Naive thymus-derived CD4-positive, alpha-beta T cell (primary cell): ENCODE measurements at regions not wholly inside any gene's neighbourhood (a gene's known extent, or its start where the extent isn't known, plus 50 kb on each side); places are given as distances from the start of the nearest gene placed in this dataset.

Experiments
- ATAC-seq: fragments of 150-1000 bp; cut with Tn5 transposase; 2 replicates; pipeline ENCODE4 v1.10.0; 2021; ENCODE audit warnings: mild to moderate bottlenecking, moderate library complexity
- CTCF ChIA-PET: fragments of 350-600 bp; sonication (Branson Sonifier 250); formaldehyde crosslinking; loops from one replicate; lab custom pipeline; 2021; ENCODE audit warnings: antibody characterized with exemption; lab: Charles Lee
- POLR2A ChIA-PET: fragments of 350-600 bp; sonication (Branson Sonifier 250); formaldehyde crosslinking; loops from one replicate; lab custom pipeline; 2021; ENCODE audit warnings: antibody characterized with exemption, inconsistent platforms; lab: Charles Lee
- DNase-seq, 9 donors: peaks; one replicate each; pipeline versions ENCODE4 v3.0.0 to v3.0.0-alpha.2; 2020 to 2022; ENCODE audit warnings: mixed read lengths in 1 of 9
- H3K27ac ChIP-seq: one replicate; pipeline ENCODE4 v1.7.0; 2013; ENCODE audit warnings: mild to moderate bottlenecking, low read depth, low read length, moderate library complexity
- H3K27me3 ChIP-seq, 2 donors: one replicate each; pipeline ENCODE4 v1.7.0; 2013; ENCODE audit warnings: low read length in 2 of 2, mild to moderate bottlenecking in 2 of 2, moderate library complexity in 2 of 2; ENCODE audit not compliant: control insufficient read depth in 2 of 2, insufficient read depth in 2 of 2
- H3K36me3 ChIP-seq, 3 experiments: 1 replicate in 2 of 3; 2 replicates in 1 of 3; pipeline ENCODE4 v1.7.0; 2013; ENCODE audit warnings: low read length in 3 of 3, mild to moderate bottlenecking in 3 of 3, moderate library complexity in 1 of 3; ENCODE audit not compliant: insufficient read depth in 3 of 3, control insufficient read depth in 2 of 3
- H3K4me1 ChIP-seq, 2 donors: one replicate each; pipeline ENCODE4 v1.7.0; 2013; ENCODE audit warnings: low read length in 2 of 2, mild to moderate bottlenecking in 2 of 2, moderate library complexity in 1 of 2; ENCODE audit not compliant: control insufficient read depth in 2 of 2, insufficient read depth in 2 of 2
- H3K4me3 ChIP-seq: 2 replicates; pipeline ENCODE4 v1.7.0; 2013; ENCODE audit warnings: mild to moderate bottlenecking, low read length
- H3K9me3 ChIP-seq, 3 experiments: 1 replicate in 2 of 3; 2 replicates in 1 of 3; pipeline ENCODE4 v1.7.0; 2013; ENCODE audit warnings: low read length in 3 of 3; ENCODE audit not compliant: control insufficient read depth in 2 of 3
- H3K27ac Mint-ChIP-seq, 9 donors: one replicate each; pipeline ENCODE4 v1.8.0; 2020 to 2022; ENCODE audit warnings: mixed read lengths in 9 of 9, mild to moderate bottlenecking in 8 of 9, moderate library complexity in 5 of 9, inconsistent platforms in 2 of 9
- H3K27me3 Mint-ChIP-seq, 5 donors: one replicate each; pipeline ENCODE4 v1.8.0; 2021 to 2022; ENCODE audit warnings: mixed read lengths in 5 of 5, mild to moderate bottlenecking in 1 of 5
- H3K36me3 Mint-ChIP-seq, 5 donors: one replicate each; pipeline ENCODE4 v1.8.0; 2020 to 2022; ENCODE audit warnings: mixed read lengths in 5 of 5, mild to moderate bottlenecking in 3 of 5, inconsistent platforms in 1 of 5
- H3K4me1 Mint-ChIP-seq, 7 donors: one replicate each; pipeline ENCODE4 v1.8.0; 2020 to 2022; ENCODE audit warnings: mixed read lengths in 7 of 7, mild to moderate bottlenecking in 3 of 7, inconsistent platforms in 1 of 7
- H3K4me3 Mint-ChIP-seq, 10 donors: one replicate each; pipeline ENCODE4 v1.8.0; 2020 to 2022; ENCODE audit warnings: mild to moderate bottlenecking in 10 of 10, mixed read lengths in 10 of 10, moderate library complexity in 6 of 10, inconsistent platforms in 2 of 10
- H3K9me3 Mint-ChIP-seq, 11 donors: one replicate each; pipeline ENCODE4 v1.8.0; 2020 to 2022; ENCODE audit warnings: mixed read lengths in 11 of 11, mild to moderate bottlenecking in 4 of 11, inconsistent platforms in 1 of 11, moderate library complexity in 1 of 11
- intact Hi-C, 2 donors: fragments of 100-400 bp; cut with micrococcal nuclease; formaldehyde crosslinking; loops; one replicate each; pipeline ENCODE4 v1.15.1; 2023

- Histone ChIP-seq H3K27me3 (no peaks in the 10 kb centered on the region), H3K4me3 (no peak overlapping the region), H3K27ac (no peak overlapping the region), H3K9me3 (no peaks in the 10 kb centered on the region), H3K36me3 (no peaks in the 10 kb centered on the region), H3K4me1 (no peaks in the 10 kb centered on the region)
- ChIA-PET CTCF (no interaction called here), POLR2A (no interaction called here)
- H3K4me1 Mint-ChIP-seq: no peaks in the 10 kb centered on the region
- H3K36me3 Mint-ChIP-seq: peaks cover 0 to 5% (median 0%) of the 10 kb centered on the region in 5 donors
- no peak for ATAC-seq
- intact Hi-C loops: no loop called here
- DNase-seq: no peak
- peaks cover 3 to 34% (median 23%) of the 10 kb centered on the region in 5 donors for H3K27me3 Mint-ChIP-seq
- no peak overlapping the region for H3K27ac Mint-ChIP-seq
- H3K9me3 Mint-ChIP-seq: peaks cover 4 to 36% (median 15%) of the 10 kb centered on the region in 11 donors
- H3K4me3 Mint-ChIP-seq: no peak overlapping the region
These were observed 143.8 kb downstream of the MATN1 start for GRCh38 chr1:30579580-30579979.

- CTCF ChIA-PET: no interaction called here
- no peaks in the 10 kb centered on the region for H3K4me1 Mint-ChIP-seq
- Histone ChIP-seq H3K4me3 (no peak overlapping the region), H3K36me3 (no peaks in the 10 kb centered on the region), H3K27me3 (no peaks in the 10 kb centered on the region), H3K9me3 (no peaks in the 10 kb centered on the region), H3K27ac (no peak overlapping the region), H3K4me1 (no peaks in the 10 kb centered on the region)
- POLR2A ChIA-PET: no interaction called here
- H3K9me3 Mint-ChIP-seq: peaks cover 0 to 1% (median 0%) of the 10 kb centered on the region in 11 donors
- intact Hi-C loops: no loop called here
- H3K4me3 Mint-ChIP-seq: no peak overlapping the region
- H3K36me3 Mint-ChIP-seq: no peaks in the 10 kb centered on the region
- ATAC-seq (no peak), DNase-seq (no peak)
- no peak overlapping the region for H3K27ac Mint-ChIP-seq
- peaks cover 3 to 25% (median 10%) of the 10 kb centered on the region in 5 donors for H3K27me3 Mint-ChIP-seq
These were observed 148.3 kb downstream of the MATN1 start for GRCh38 chr1:30575066-30575465.

- H3K27me3 Mint-ChIP-seq: peaks cover 5 to 30% (median 18%) of the 10 kb centered on the region in 5 donors
These were observed 151.2 kb downstream of the MATN1 start for GRCh38 chr1:30572192-30572591.

GRCh38 chr1:30571380-30571779, 152.0 kb downstream of the MATN1 start:
- Mint-ChIP-seq H3K27ac (no peak overlapping the region), H3K4me1 (no peaks in the 10 kb centered on the region), H3K9me3 (peaks cover 0 to 5% (median 0%) of the 10 kb centered on the region in 11 donors), H3K27me3 (peaks cover 5 to 30% (median 18%) of the 10 kb centered on the region in 5 donors), H3K36me3 (no peaks in the 10 kb centered on the region), H3K4me3 (no peak overlapping the region)
- intact Hi-C loops: no loop called here
- H3K36me3 ChIP-seq: no peaks in the 10 kb centered on the region
- no peaks in the 10 kb centered on the region for H3K4me1 ChIP-seq
- POLR2A ChIA-PET: no interaction called here
- no peak overlapping the region for H3K27ac ChIP-seq
- H3K27me3 ChIP-seq: no peaks in the 10 kb centered on the region
- DNase-seq (no peak), ATAC-seq (no peak)
- H3K9me3 ChIP-seq: no peaks in the 10 kb centered on the region
- H3K4me3 ChIP-seq: no peak overlapping the region
- CTCF ChIA-PET: no interaction called here

More at GRCh38 chr1:30572192-30572591, 151.2 kb downstream of the MATN1 start:
- ChIA-PET POLR2A (no interaction called here), CTCF (no interaction called here)
- no peak for ATAC-seq
- Histone ChIP-seq H3K4me3 (no peak overlapping the region), H3K27ac (no peak overlapping the region), H3K27me3 (no peaks in the 10 kb centered on the region), H3K9me3 (no peaks in the 10 kb centered on the region), H3K4me1 (no peaks in the 10 kb centered on the region), H3K36me3 (no peaks in the 10 kb centered on the region)
- intact Hi-C loops: no loop called here
- H3K9me3 Mint-ChIP-seq: peaks cover 0 to 5% (median 0%) of the 10 kb centered on the region in 11 donors
- no peak overlapping the region for H3K27ac Mint-ChIP-seq
- H3K4me1 Mint-ChIP-seq: no peaks in the 10 kb centered on the region
- H3K36me3 Mint-ChIP-seq: no peaks in the 10 kb centered on the region
- H3K4me3 Mint-ChIP-seq: no peak overlapping the region
- DNase-seq: no peak

- Mint-ChIP-seq H3K4me1 (no peaks in the 10 kb centered on the region), H3K27me3 (peaks cover 8 to 30% (median 24%) of the 10 kb centered on the region in 5 donors), H3K4me3 (no peak overlapping the region), H3K9me3 (peaks cover 0 to 19% (median 3%) of the 10 kb centered on the region in 11 donors), H3K27ac (no peak overlapping the region), H3K36me3 (no peaks in the 10 kb centered on the region)
- POLR2A ChIA-PET: no interaction called here
- Histone ChIP-seq H3K36me3 (no peaks in the 10 kb centered on the region), H3K27ac (no peak overlapping the region), H3K4me1 (no peaks in the 10 kb centered on the region), H3K9me3 (no peaks in the 10 kb centered on the region), H3K27me3 (no peaks in the 10 kb centered on the region), H3K4me3 (no peak overlapping the region)
- intact Hi-C loops: no loop called here
- no peak for DNase-seq
- CTCF ChIA-PET: no interaction called here
- no peak for ATAC-seq
These were observed 154.0 kb downstream of the MATN1 start for GRCh38 chr1:30569384-30569783.

GRCh38 chr1:30562559-30562958, 160.8 kb downstream of the MATN1 start:
- Histone ChIP-seq H3K27ac (no peak overlapping the region), H3K9me3 (peaks cover 0 to 25% (median 0%) of the 10 kb centered on the region in 3 experiments), H3K36me3 (no peaks in the 10 kb centered on the region), H3K4me1 (no peaks in the 10 kb centered on the region), H3K27me3 (no peaks in the 10 kb centered on the region), H3K4me3 (no peak overlapping the region)
- H3K4me1 Mint-ChIP-seq: peaks cover 0 to 1% (median 0%) of the 10 kb centered on the region in 7 donors
- no peak overlapping the region for H3K27ac Mint-ChIP-seq
- peaks cover 0 to 4% (median 0%) of the 10 kb centered on the region in 5 donors for H3K36me3 Mint-ChIP-seq
- H3K27me3 Mint-ChIP-seq: peaks cover 0 to 31% (median 6%) of the 10 kb centered on the region in 5 donors
- peaks cover 3 to 78% (median 26%) of the 10 kb centered on the region in 11 donors for H3K9me3 Mint-ChIP-seq
- no peak overlapping the region for H3K4me3 Mint-ChIP-seq
- DNase-seq (no peak), ATAC-seq (no peak)
- ChIA-PET POLR2A (no interaction called here), CTCF (interaction anchor here (1.0 kb wide), 1 partner anchor 182 kb away, joined by 6 read pairs; no protein-coding TSS in a partner anchor)
- intact Hi-C loops: no loop called here

- Mint-ChIP-seq H3K9me3 (peaks cover 0 to 11% (median 3%) of the 10 kb centered on the region in 11 donors), H3K4me1 (no peaks in the 10 kb centered on the region), H3K4me3 (no peak overlapping the region), H3K27ac (no peak overlapping the region), H3K36me3 (peaks cover 0 to 3% (median 0%) of the 10 kb centered on the region in 5 donors), H3K27me3 (peaks cover 0 to 36% (median 29%) of the 10 kb centered on the region in 5 donors)
- no peak overlapping the region for H3K27ac ChIP-seq
- ATAC-seq: no peak
- ChIA-PET POLR2A (no interaction called here), CTCF (no interaction called here)
- no peaks in the 10 kb centered on the region for H3K36me3 ChIP-seq
- no peaks in the 10 kb centered on the region for H3K9me3 ChIP-seq
- no peak for DNase-seq
- H3K4me3 ChIP-seq: no peak overlapping the region
- intact Hi-C loops: no loop called here
- no peaks in the 10 kb centered on the region for H3K4me1 ChIP-seq
- H3K27me3 ChIP-seq: no peaks in the 10 kb centered on the region
These were observed 171.8 kb downstream of the MATN1 start for GRCh38 chr1:30551603-30552002.
